Retina (tissue), 1 donor: ENCODE measurements at regions not wholly inside any gene's neighbourhood (a gene's known extent, or its start where the extent isn't known, plus 50 kb on each side); places are given as distances from the start of the nearest gene placed in this dataset.
A peak's percentile ranks its signal among the peaks of the same experiment; 100 is the strongest.

ENCODE experiments used
- DNase-seq: peaks from one replicate; pipeline ENCODE4 v3.0.0-alpha.2; 2016

- no peak for DNase-seq
Observed at GRCh38 chr12:39240587-39240986, 202.3 kb downstream of the KIF21A start.

- no peak for DNase-seq
Observed at GRCh38 chr12:39239490-39240486, 203.1 kb downstream of the KIF21A start.

- DNase-seq = no peak
Observed at GRCh38 chr12:39237004-39237403, 205.9 kb downstream of the KIF21A start.

DNA sequence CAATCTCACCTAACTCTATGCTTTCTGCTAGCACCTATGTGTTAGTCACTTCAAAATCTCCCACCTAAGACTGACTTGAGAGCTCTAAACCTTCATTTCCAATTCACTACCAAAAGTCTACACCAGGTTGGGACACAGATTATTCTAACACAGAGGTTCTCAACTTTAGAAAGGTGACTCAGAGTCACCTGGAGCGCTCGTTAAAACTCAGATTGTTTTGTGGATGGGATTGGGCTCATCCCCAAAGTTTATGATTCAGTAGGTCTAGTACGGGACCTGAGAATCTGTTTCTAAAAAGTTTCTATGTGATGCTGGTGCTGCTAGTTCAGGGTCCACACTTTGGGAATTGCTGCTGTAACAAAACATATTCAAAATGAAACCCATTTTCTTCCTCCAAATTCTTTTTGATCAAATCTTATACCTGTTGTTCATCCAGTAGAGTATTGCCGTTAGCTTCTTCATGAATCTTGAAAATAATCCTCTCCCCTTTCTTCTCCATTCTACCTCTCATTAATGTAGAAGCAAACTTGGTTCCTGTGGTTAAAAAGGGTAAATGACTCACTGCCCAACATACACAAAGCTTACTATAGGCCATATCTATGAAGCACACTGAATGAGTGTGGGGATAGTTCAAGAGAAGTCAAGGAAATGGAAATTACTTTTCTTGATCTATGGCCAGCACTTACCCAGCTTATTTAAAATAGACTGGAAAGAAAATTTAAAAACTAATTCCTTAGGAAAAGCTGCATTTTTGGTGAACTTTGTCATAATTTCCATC, 206.7 kb downstream of the KIF21A start:
- DNase-seq = no peak

GRCh38 chr12:39230086-39230485, 212.8 kb downstream of the KIF21A start:
- no peak for DNase-seq

GRCh38 chr12:39227218-39227617, 215.7 kb downstream of the KIF21A start:
- peak; percentile 38 for DNase-seq

DNA sequence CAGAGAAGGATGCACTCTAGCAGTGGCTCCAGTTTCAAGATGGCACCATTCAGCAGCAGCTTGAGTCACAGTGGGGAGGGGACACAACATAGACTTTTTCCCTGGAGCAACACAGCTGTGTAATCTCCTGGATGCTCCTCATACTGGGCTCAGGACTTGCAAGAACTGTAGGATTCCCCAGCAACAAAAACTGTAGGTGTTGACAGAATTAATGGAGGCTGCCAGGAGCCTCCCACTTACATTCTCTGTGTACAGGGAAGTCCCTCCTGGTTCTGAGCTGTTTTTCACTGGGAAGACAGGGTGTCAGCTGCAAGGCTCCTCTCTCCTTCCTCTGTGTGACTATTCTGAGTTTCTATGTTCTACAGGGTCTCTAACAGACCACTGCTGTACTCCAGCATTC, 217.9 kb downstream of the KIF21A start:
- no peak for DNase-seq

DNA sequence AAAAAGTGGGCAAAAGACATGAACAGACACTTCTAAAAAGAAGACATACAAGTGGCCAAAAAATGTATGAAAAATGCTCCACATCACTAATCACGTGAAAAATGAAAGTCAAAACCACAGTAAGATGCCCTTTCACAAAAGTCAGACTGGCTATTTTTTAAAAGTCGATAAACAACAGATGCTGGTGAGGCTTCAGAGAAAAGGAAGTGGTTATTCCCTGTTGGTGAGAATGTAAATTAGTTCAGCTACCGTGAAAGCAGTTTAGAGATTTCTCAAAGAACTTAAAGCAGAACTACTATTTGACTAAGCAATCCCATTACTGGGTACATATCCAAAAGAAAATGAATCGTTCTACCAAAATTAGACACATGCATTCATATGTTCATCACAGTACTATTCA, 237.0 kb downstream of the KIF21A start:
- DNase-seq = no peak

DNA sequence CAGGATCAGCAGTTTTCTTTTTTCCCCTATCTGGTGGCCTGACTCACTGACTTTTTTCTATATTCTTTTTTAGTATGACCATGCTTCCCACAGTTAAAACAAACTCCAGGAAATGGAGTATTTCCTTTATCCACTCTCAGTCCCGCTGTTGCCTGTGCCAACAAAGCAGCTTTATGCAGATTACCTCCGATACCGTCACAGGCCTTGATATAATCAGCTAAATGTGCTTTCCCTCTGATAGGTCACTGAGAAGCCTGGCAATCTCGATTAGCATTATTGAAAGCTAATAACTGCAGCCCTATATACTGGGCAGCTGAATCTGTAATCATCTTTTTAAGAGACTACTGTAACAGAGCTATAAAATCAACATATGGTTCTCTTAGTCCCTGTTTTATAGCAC, 243.6 kb downstream of the KIF21A start:
- DNase-seq = no peak

GRCh38 chr12:39188689-39189088, 254.2 kb downstream of the KIF21A start:
- DNase-seq = no peak

- DNase-seq = no peak
Observed at GRCh38 chr12:39186744-39187143, 256.2 kb downstream of the KIF21A start.

DNA sequence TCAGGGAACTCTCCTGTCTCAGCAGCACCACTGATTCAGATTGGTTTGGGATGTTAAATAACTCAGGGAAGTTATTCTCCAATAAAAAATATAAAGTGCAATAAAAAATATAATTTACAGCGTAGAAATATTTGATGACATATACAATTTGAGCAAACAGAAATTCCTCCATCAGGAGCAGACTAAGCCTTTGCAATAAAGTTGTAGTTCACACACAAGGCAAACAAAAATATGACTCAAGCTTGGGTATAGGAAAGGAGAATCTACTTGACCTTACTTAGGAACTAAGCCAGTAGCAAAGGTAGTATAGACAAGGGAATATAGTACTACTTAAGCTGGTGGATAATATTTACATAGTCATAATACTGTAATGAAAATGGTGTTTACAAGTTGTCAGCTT, 264.1 kb downstream of the KIF21A start:
- no peak for DNase-seq

GRCh38 chr12:39176356-39176755, 266.6 kb downstream of the KIF21A start:
- no peak for DNase-seq

GRCh38 chr12:39173726-39174125, 268.3 kb upstream of the CPNE8 start:
- no peak for DNase-seq

DNA sequence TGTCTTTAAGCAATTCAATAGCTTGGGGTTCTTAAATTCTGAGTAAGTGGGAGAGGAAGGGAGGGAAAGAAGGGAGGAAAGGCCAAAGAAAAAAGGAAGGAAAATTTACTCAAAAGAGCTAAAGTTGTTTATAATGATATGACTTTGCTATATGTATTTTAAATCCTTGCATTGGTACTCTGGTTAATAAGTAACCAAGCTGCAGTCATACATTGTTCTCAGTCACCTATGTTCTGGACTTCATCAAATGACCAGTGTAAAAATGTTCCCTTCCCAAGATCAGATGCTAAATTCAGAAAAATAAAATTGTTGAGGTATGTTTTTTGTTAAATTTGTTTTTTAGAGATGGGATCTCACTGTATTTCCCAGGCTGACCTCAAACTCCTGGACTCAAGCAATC, 259.9 kb upstream of the CPNE8 start:
- no peak for DNase-seq

- no peak for DNase-seq
Observed at GRCh38 chr12:39161465-39162085, 256.2 kb upstream of the CPNE8 start.

- DNase-seq = no peak
Observed at GRCh38 chr12:39157696-39158342, 252.4 kb upstream of the CPNE8 start.

- peak; percentile 85 for DNase-seq
Observed at GRCh38 chr12:39145175-39145999, 240.0 kb upstream of the CPNE8 start.

- no peak for DNase-seq
Observed at GRCh38 chr12:39144613-39145061, 239.2 kb upstream of the CPNE8 start.

DNA sequence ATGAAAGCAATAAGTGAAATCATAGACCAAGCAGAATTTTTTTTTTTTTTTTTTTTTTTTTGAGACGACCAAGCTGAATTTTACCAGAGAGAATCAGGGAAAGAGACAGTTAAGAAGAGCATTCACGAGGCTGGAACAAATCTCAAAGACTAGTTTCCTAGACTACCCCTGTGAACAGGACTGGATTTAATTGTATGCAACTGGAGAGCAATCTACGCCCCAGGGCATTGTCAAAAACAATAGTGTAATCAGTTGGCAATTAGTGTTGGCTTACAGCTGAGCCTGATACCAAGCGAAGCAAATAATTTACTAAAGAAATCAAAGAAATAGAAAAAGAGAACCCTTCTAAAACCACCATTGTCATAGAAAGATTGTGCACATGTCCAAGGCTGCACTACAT, 232.9 kb upstream of the CPNE8 start:
- peak; percentile 10 for DNase-seq

DNA sequence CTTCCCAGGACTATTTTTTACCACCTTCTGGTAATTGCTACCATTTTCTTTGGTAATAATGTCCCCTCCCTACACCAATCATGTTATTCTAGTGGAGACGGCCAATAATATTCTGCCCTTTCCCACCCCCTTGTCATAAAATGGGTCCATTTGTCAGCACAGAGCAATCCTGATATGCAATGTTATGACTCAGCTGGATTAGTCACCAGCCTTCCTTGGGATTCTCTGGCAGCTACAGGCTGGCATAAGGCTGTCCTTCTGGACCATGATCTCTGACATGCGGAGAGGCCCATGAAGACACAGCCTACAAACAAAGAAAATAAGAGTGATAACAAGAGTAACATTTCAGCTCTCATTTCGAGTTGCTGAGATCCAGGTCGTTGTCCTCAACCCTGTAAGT, 222.0 kb upstream of the CPNE8 start:
- no peak for DNase-seq

DNA sequence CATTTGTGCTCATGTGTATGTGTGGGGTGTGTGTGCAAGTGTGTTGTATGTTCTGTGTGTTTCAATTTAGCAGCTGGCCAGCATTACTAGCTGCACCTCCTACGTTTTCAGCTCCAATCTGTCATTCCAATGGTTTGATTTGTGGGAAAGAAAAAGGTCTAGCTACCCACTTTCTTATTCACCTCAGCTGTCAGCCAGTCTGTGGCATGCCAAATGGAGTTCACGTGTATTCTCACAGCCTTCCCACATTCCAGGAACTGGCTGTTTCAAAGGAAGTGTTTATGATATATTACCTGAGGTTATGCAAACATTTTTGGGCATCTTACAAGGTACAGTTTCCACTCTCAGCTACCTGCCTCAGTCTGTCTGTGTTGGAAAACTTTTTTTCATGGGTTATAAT, 220.2 kb upstream of the CPNE8 start:
- no peak for DNase-seq
